ENCODE measurements at regions not wholly inside any gene's neighbourhood (a gene's known extent, or its start where the extent isn't known, plus 50 kb on each side); places are given as distances from the start of the nearest gene placed in this dataset.

DNA sequence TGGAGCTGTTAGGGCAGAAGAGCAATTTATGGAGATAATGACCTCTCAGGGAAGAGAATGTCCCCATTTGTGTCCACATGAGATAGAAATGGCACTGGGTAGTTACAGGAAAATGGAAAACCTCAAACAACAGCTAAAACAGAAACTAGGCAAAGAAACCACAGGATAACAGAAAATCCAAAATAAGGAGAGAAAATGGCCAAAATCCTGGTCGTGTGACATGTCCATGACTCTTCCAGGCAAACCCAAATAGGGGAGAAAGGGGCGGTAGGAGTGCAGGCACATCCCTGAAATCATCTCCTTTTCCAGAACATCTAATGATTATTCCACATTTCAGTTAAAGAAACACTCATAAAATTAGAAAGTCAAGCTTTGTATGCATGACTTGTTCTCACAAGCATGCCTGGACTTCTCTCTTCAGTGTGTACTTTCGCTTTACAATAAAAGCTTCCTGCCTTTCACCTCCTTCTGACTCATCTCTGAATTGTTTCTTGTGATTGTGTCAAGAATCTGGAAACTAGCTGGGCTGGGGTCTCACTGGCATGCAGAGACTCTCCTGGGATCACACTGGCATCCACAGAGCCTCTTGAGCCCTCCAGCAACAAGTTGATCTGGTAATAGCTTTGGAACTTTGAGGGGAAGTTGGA, 171.4 kb upstream of the ZP4 start:
- TF ChIP-seq POLR2AphosphoS5 (IDR thresholded peaks at IDR 0.05): no peak
- TF ChIP-seq, protein P1, sequence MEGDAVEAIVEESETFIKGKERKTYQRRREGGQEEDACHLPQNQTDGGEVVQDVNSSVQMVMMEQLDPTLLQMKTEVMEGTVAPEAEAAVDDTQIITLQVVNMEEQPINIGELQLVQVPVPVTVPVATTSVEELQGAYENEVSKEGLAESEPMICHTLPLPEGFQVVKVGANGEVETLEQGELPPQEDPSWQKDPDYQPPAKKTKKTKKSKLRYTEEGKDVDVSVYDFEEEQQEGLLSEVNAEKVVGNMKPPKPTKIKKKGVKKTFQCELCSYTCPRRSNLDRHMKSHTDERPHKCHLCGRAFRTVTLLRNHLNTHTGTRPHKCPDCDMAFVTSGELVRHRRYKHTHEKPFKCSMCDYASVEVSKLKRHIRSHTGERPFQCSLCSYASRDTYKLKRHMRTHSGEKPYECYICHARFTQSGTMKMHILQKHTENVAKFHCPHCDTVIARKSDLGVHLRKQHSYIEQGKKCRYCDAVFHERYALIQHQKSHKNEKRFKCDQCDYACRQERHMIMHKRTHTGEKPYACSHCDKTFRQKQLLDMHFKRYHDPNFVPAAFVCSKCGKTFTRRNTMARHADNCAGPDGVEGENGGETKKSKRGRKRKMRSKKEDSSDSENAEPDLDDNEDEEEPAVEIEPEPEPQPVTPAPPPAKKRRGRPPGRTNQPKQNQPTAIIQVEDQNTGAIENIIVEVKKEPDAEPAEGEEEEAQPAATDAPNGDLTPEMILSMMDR (IDR thresholded peaks at IDR 0.05): no peak
